HG03558 (cell line): ENCODE measurements at regions not wholly inside any gene's neighbourhood (a gene's known extent, or its start where the extent isn't known, plus 50 kb on each side); places are given as distances from the start of the nearest gene placed in this dataset.
"Not testable (repeated sequence)": the region's sequence is repeated elsewhere in the genome, so short reads cannot be mapped to it uniquely, and the experiment has no call there.

Experiments
- ATAC-seq: cut with Tn5 transposase; IDR thresholded peaks from one replicate; pipeline ENCODE4 v1.9.1; 2021; ENCODE audit warnings: moderate number of reproducible peaks; ENCODE audit not compliant: unreplicated experiment; ENCODE audit errors: extremely low read depth

- ATAC-seq: no peak
These were observed 492.9 kb downstream of the UTRN start for GRCh38 chr6:144778056-144778455.

GRCh38 chr6:144778773-144779492 is 493.8 kb downstream of the UTRN start:
- no peak for ATAC-seq

GRCh38 chr6:144781836-144782235 is 496.7 kb downstream of the UTRN start:
- ATAC-seq: no peak

GRCh38 chr6:144782634-144783033 is 497.5 kb downstream of the UTRN start:
- ATAC-seq: no peak

- ATAC-seq: no peak
These were observed 499.9 kb downstream of the UTRN start for GRCh38 chr6:144785056-144785455.

- no peak for ATAC-seq
These were observed 501.7 kb downstream of the UTRN start for GRCh38 chr6:144786825-144787224.

- no peak for ATAC-seq
These were observed 508.6 kb downstream of the UTRN start for GRCh38 chr6:144793744-144794143.

GRCh38 chr6:144795022-144795421 is 509.9 kb downstream of the UTRN start:
- ATAC-seq: not testable (repeated sequence)

GRCh38 chr6:144796070-144796469 is 510.9 kb downstream of the UTRN start:
- no peak for ATAC-seq

- ATAC-seq: no peak
These were observed 512.9 kb downstream of the UTRN start for GRCh38 chr6:144797881-144798589.

GRCh38 chr6:144804246-144804790 is 519.2 kb downstream of the UTRN start:
- ATAC-seq: no peak

GRCh38 chr6:144805049-144805448 is 519.9 kb downstream of the UTRN start:
- no peak for ATAC-seq

GRCh38 chr6:144806222-144806621 is 521.1 kb downstream of the UTRN start:
- no peak for ATAC-seq

- no peak for ATAC-seq
These were observed 524.0 kb downstream of the UTRN start for GRCh38 chr6:144809120-144809519.

GRCh38 chr6:144809969-144810368 is 524.8 kb downstream of the UTRN start:
- no peak for ATAC-seq

- ATAC-seq: no peak
These were observed 526.0 kb downstream of the UTRN start for GRCh38 chr6:144811140-144811539.

GRCh38 chr6:144816936-144817335 is 531.8 kb downstream of the UTRN start:
- no peak for ATAC-seq

- no peak for ATAC-seq
These were observed 535.1 kb downstream of the UTRN start for GRCh38 chr6:144820270-144820669.

- no peak for ATAC-seq
These were observed 538.0 kb downstream of the UTRN start for GRCh38 chr6:144823131-144823530.

GRCh38 chr6:144824018-144824417 is 538.9 kb downstream of the UTRN start:
- no peak for ATAC-seq

GRCh38 chr6:144834426-144835038 is 549.4 kb downstream of the UTRN start:
- no peak for ATAC-seq
